Keratinocyte (primary cell): ENCODE measurements at regions not wholly inside any gene's neighbourhood (a gene's known extent, or its start where the extent isn't known, plus 50 kb on each side); places are given as distances from the start of the nearest gene placed in this dataset.

Source experiments
- DNase-seq: peaks from one replicate; pipeline ENCODE4 v3.0.0-alpha.2; 2011; ENCODE audit warnings: low read depth, missing footprints, low spot score
- FAIRE-seq: peaks from 2 replicates; lab custom pipeline; 2011; peaks lifted over from hg19 to GRCh38; lab: Jason Lieb, UNC
- H2AFZ ChIP-seq: 2 replicates; pipeline ENCODE4 v1.6.0; 2012; ENCODE audit warnings: low read length, control low read depth, inconsistent platforms; ENCODE audit not compliant: control insufficient read depth
- H3K27ac ChIP-seq: 2 replicates; pipeline ENCODE4 v1.5.1; 2011; ENCODE audit warnings: low read length; ENCODE audit not compliant: control insufficient read depth, insufficient read depth
- H3K27me3 ChIP-seq: 3 replicates; pipeline ENCODE4 v1.6.0; 2011; ENCODE audit warnings: low read length; ENCODE audit not compliant: control insufficient read depth, insufficient read depth; ENCODE audit errors: extremely low read depth
- H3K36me3 ChIP-seq, 2 experiments: 2 replicates in 1 of 2; 3 replicates in 1 of 2; pipeline ENCODE4 v1.5.1; 2011; ENCODE audit warnings: low read length in 2 of 2, mild to moderate bottlenecking in 1 of 2; ENCODE audit not compliant: control insufficient read depth in 2 of 2, insufficient read depth in 2 of 2; ENCODE audit errors: extremely low read depth in 1 of 2
- H3K4me1 ChIP-seq: 3 replicates; pipeline ENCODE4 v1.5.1; 2011; ENCODE audit warnings: low read length; ENCODE audit not compliant: control insufficient read depth, insufficient read depth; ENCODE audit errors: extremely low read depth
- H3K4me2 ChIP-seq: 3 replicates; pipeline ENCODE4 v1.6.0; 2011; ENCODE audit warnings: low read depth, low read length; ENCODE audit not compliant: control insufficient read depth, insufficient read depth; ENCODE audit errors: extremely low read depth
- H3K4me3 ChIP-seq, 3 experiments: fragments of 200-600 bp in 1 of 3; sonication (generic) in 1 of 3; 2 replicates in 2 of 3; 3 replicates in 1 of 3; pipeline ENCODE4 v1.5.1; 2011 to 2016; ENCODE audit warnings: low read length in 3 of 3, mild to moderate bottlenecking in 3 of 3, control low read depth in 2 of 3, inconsistent platforms in 1 of 3, low read depth in 1 of 3, mixed read lengths in 1 of 3, mixed run types in 1 of 3, moderate library complexity in 1 of 3; ENCODE audit not compliant: control insufficient read depth in 2 of 3, insufficient read depth in 2 of 3; ENCODE audit errors: extremely low read depth in 1 of 3
- H3K79me2 ChIP-seq: 2 replicates; pipeline ENCODE4 v1.6.0; 2012; ENCODE audit warnings: low read length; ENCODE audit not compliant: control insufficient read depth, insufficient read depth
- H3K9ac ChIP-seq: 3 replicates; pipeline ENCODE4 v1.6.0; 2011; ENCODE audit warnings: low read length; ENCODE audit not compliant: control insufficient read depth, insufficient read depth; ENCODE audit errors: extremely low read depth
- H3K9me1 ChIP-seq: 3 replicates; pipeline ENCODE4 v1.6.0; 2011; ENCODE audit warnings: low read length; ENCODE audit not compliant: control insufficient read depth, insufficient read depth; ENCODE audit errors: extremely low read depth
- H3K9me3 ChIP-seq: 2 replicates; pipeline ENCODE4 v1.5.1; 2012; ENCODE audit warnings: low read depth, low read length; ENCODE audit not compliant: control insufficient read depth
- H4K20me1 ChIP-seq: 3 replicates; pipeline ENCODE4 v1.6.0; 2011; ENCODE audit warnings: low read length; ENCODE audit not compliant: control insufficient read depth, insufficient read depth; ENCODE audit errors: extremely low read depth
- CTCF ChIP-seq, 3 experiments: IDR thresholded peaks in 1 of 3; conservative IDR thresholded peaks in 1 of 3; optimal IDR thresholded peaks in 1 of 3; 2 replicates in 2 of 3; 3 replicates in 1 of 3; pipeline versions ENCODE3 to v1.5.1; 2011; ENCODE audit warnings: low read length in 3 of 3, mild to moderate bottlenecking in 3 of 3, moderate library complexity in 2 of 3, control low read depth in 1 of 3, inconsistent platforms in 1 of 3; ENCODE audit not compliant: insufficient read depth in 2 of 3; ENCODE audit errors: extremely low read depth in 1 of 3
- EZH2 ChIP-seq: IDR thresholded peaks from one replicate; pipeline ENCODE4 v1.6.1; 2012; ENCODE audit warnings: inconsistent platforms, mild to moderate bottlenecking, low read length, moderate library complexity
- dilution Hi-C: fragments of 300-500 bp; cut with MboI; formaldehyde crosslinking; loops from one replicate; pipeline ENCODE4 v1.7.0; 2020; ENCODE audit warnings: low sequenced_read_pairs; ENCODE audit not compliant: extremely low pct_ligation_motif_present

DNA sequence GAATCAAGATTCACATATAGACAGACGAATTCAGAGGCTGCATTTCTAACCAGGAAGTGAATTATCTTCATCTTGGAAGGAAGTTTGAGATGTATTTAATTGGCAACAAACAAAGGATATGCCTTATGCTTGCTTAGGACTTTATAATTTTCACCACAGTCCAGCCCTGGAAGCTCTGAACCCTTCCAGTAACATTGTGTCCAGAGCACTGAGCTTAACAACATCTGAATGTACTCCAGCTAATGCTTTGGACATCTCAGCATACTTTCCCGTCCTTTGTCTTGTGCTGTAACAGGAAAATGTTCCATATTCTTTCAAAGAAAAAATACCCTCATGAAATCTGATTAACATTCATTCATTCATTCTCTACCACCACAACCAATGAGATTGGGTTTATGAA is 136.3 kb upstream of the SPATS2L start:
- Histone ChIP-seq H2AFZ (no peak overlapping the region), H3K27me3 (no peaks in the 10 kb centered on the region), H3K9ac (no peak overlapping the region), H3K4me2 (no peak overlapping the region), H3K79me2 (no peaks in the 10 kb centered on the region), H3K9me1 (no peaks in the 10 kb centered on the region), H3K36me3 (no peaks in the 10 kb centered on the region), H3K27ac (no peak overlapping the region), H3K4me3 (no peak overlapping the region), H4K20me1 (no peaks in the 10 kb centered on the region), H3K4me1 (no peaks in the 10 kb centered on the region), H3K9me3 (no peaks in the 10 kb centered on the region)
- no peak for FAIRE-seq
- DNase-seq = no peak
- TF ChIP-seq CTCF (optimal IDR thresholded peaks at IDR 0.05 in 1 of 3, IDR thresholded peaks at IDR 0.05 in 1 of 3, conservative IDR thresholded peaks at IDR 0.05 in 1 of 3; ENCODE audit: extremely low read depth in 1 of 3, insufficient read depth in 2 of 3, low read length in 3 of 3) (no peak), EZH2 (no peak)
- dilution Hi-C loops = no loop called here

DNA sequence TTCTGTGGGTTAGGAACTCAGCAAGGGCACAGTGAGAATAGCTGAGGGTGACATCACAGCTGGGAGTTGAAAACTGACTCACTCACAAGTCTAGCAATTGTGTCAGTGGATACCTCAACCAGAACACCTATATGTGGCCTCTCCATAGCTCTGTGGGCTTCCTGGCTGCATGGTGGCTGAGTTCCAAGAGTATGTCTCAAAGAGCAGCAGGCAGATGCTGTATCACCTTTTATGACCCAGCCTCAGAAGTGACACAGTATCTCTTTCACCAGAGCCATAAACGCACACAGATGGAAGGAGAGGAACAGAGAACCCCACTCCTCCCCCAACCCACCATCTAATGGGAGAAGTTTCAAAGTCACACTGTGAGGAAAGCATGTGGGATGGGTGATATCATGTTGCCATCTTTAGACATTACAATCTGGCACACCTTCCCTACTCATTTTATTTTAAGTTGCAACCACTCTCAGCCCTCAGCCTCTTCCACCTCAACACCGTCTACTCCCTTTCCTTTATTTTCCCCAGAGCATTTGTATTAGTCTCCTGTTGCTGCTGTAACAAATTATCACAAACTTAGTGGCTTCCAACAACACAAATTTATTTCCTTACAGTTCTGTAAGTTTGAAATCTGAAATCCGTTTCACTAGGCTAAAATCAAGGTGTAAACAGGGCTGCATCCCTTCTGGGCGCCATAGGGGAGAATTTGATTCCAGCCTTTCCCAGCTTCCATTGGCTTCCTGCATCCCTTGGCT is 134.6 kb upstream of the SPATS2L start:
- Histone ChIP-seq H2AFZ (no peak overlapping the region), H3K9ac (no peak overlapping the region), H3K9me3 (no peaks in the 10 kb centered on the region), H3K9me1 (no peaks in the 10 kb centered on the region), H3K4me2 (no peak overlapping the region), H3K36me3 (no peaks in the 10 kb centered on the region), H3K4me3 (no peak overlapping the region), H3K27ac (no peak overlapping the region), H4K20me1 (no peaks in the 10 kb centered on the region), H3K79me2 (no peaks in the 10 kb centered on the region), H3K4me1 (no peaks in the 10 kb centered on the region), H3K27me3 (no peaks in the 10 kb centered on the region)
- no peak for TF ChIP-seq CTCF (optimal IDR thresholded peaks at IDR 0.05 in 1 of 3, IDR thresholded peaks at IDR 0.05 in 1 of 3, conservative IDR thresholded peaks at IDR 0.05 in 1 of 3; ENCODE audit: extremely low read depth in 1 of 3, insufficient read depth in 2 of 3, low read length in 3 of 3)
- TF ChIP-seq EZH2 = no peak
- DNase-seq (peak; percentile 11), FAIRE-seq (no peak)
- dilution Hi-C loops = no loop called here
